IMR-90 (cell line): ENCODE measurements at regions not wholly inside any gene's neighbourhood (a gene's known extent, or its start where the extent isn't known, plus 50 kb on each side); places are given as distances from the start of the nearest gene placed in this dataset.

Source experiments
- ATAC-seq: fragments of 200-7000 bp; cut with Tn5 transposase; 2 replicates; pipeline ENCODE4 v1.9.1; 2020; ENCODE audit warnings: low read depth, mild to moderate bottlenecking, moderate library complexity
- BruUV-seq: library from RNA; stranded (reverse); fragments of 400-500 nt; replicated peaks from 2 replicates; lab custom pipeline; 2021; lab: Mats Ljungman, UMichigan
- CTCF ChIA-PET: fragments of 300-600 bp; formaldehyde crosslinking; extraction: SDS; loops from one replicate; lab custom pipeline; 2021; ENCODE audit warnings: antibody characterized with exemption; lab: Yijun Ruan, JAX
- POLR2A ChIA-PET: fragments of 300-600 bp; sonication (Branson Sonifier 250); formaldehyde crosslinking; loops from one replicate; lab custom pipeline; 2022; ENCODE audit warnings: antibody characterized with exemption; ENCODE audit not compliant: unreplicated experiment; lab: Charles Lee
- DNase-seq: peaks from one replicate; pipeline ENCODE4 v3.0.0; 2013
- H2AFZ ChIP-seq: replicated peaks from 2 replicates; pipeline ENCODE3; 2013; ENCODE audit warnings: low read length, mild to moderate bottlenecking; ENCODE audit not compliant: poor library complexity
- H2AK5ac ChIP-seq: 2 replicates; pipeline ENCODE4 v1.6.1; 2013; ENCODE audit warnings: low read depth, low read length, inconsistent platforms
- H2AK9ac ChIP-seq: replicated peaks from 2 replicates; pipeline ENCODE3; 2013; ENCODE audit warnings: mild to moderate bottlenecking, low read depth, low read length, moderate library complexity; ENCODE audit not compliant: poor library complexity
- H2BK120ac ChIP-seq: 2 replicates; pipeline ENCODE4 v1.6.1; 2013; ENCODE audit warnings: low read depth, low read length, inconsistent platforms
- H2BK15ac ChIP-seq: 3 replicates; pipeline ENCODE4 v1.6.1; 2013; ENCODE audit warnings: low read depth, low read length, inconsistent platforms
- H2BK20ac ChIP-seq: 2 replicates; pipeline ENCODE4 v1.6.1; 2013; ENCODE audit warnings: low read depth, mild to moderate bottlenecking, inconsistent platforms, low read length, moderate library complexity
- H2BK5ac ChIP-seq: 2 replicates; pipeline ENCODE4 v1.6.1; 2013; ENCODE audit warnings: mild to moderate bottlenecking, low read depth, low read length, inconsistent platforms; ENCODE audit not compliant: poor library complexity, severe bottlenecking
- H3K14ac ChIP-seq: replicated peaks from 2 replicates; pipeline ENCODE4 v1.6.1; 2013; ENCODE audit warnings: low read depth, low read length, inconsistent platforms
- H3K18ac ChIP-seq: 2 replicates; pipeline ENCODE4 v1.6.1; 2013; ENCODE audit warnings: low read depth, low read length, control low read depth
- H3K23ac ChIP-seq: 2 replicates; pipeline ENCODE4 v1.6.1; 2013; ENCODE audit warnings: low read depth, low read length, inconsistent platforms
- H3K27ac ChIP-seq: 2 replicates; pipeline ENCODE4 v1.5.1; 2013; ENCODE audit warnings: mild to moderate bottlenecking, control low read depth, low read length; ENCODE audit not compliant: insufficient read depth
- H3K27me3 ChIP-seq: 2 replicates; pipeline ENCODE4 v1.6.1; 2013; ENCODE audit warnings: low read length; ENCODE audit not compliant: control insufficient read depth, insufficient read depth
- H3K36me3 ChIP-seq: 2 replicates; pipeline ENCODE4 v1.6.1; 2013; ENCODE audit warnings: low read length, mixed read lengths; ENCODE audit not compliant: control insufficient read depth, insufficient read depth
- H3K4ac ChIP-seq: 2 replicates; pipeline ENCODE4 v1.6.1; 2013; ENCODE audit warnings: low read depth, low read length, inconsistent platforms
- H3K4me1 ChIP-seq: 2 replicates; pipeline ENCODE4 v1.6.1; 2013; ENCODE audit warnings: low read length, mixed read lengths; ENCODE audit not compliant: control insufficient read depth, insufficient read depth
- H3K4me2 ChIP-seq: 2 replicates; pipeline ENCODE4 v1.6.1; 2013; ENCODE audit warnings: low read depth, mild to moderate bottlenecking, control low read depth, low read length, moderate library complexity
- H3K4me3 ChIP-seq: 2 replicates; pipeline ENCODE4 v1.5.1; 2013; ENCODE audit warnings: low read depth, mild to moderate bottlenecking, control low read depth, low read length, moderate library complexity; ENCODE audit not compliant: insufficient read depth
- H3K56ac ChIP-seq: 2 replicates; pipeline ENCODE4 v1.6.1; 2013; ENCODE audit warnings: low read length, inconsistent platforms; ENCODE audit not compliant: insufficient read depth; ENCODE audit errors: extremely low read depth
- H3K79me1 ChIP-seq, 2 experiments: 2 replicates each; pipeline ENCODE4 v1.6.1; 2013; ENCODE audit warnings: low read length in 2 of 2, inconsistent platforms in 1 of 2, low read depth in 1 of 2
- H3K9ac ChIP-seq: 2 replicates; pipeline ENCODE4 v1.6.1; 2013; ENCODE audit warnings: low read depth, low read length, control low read depth
- H3K9me1 ChIP-seq: 2 replicates; pipeline ENCODE4 v1.6.1; 2013; ENCODE audit warnings: low read length, inconsistent platforms; ENCODE audit not compliant: insufficient read depth
- H3K9me3 ChIP-seq: 2 replicates; pipeline ENCODE4 v1.6.1; 2013; ENCODE audit warnings: low read length; ENCODE audit not compliant: control insufficient read depth, insufficient read depth
- H4K20me1 ChIP-seq: 2 replicates; pipeline ENCODE4 v1.6.1; 2013; ENCODE audit warnings: low read length, inconsistent platforms; ENCODE audit not compliant: insufficient read depth
- H4K5ac ChIP-seq: 2 replicates; pipeline ENCODE4 v1.6.1; 2013; ENCODE audit warnings: mild to moderate bottlenecking, low read depth, low read length, control low read depth
- H4K8ac ChIP-seq, 2 experiments: 2 replicates each; pipeline ENCODE4 v1.6.1; 2013; ENCODE audit warnings: low read depth in 2 of 2, low read length in 2 of 2, control low read depth in 1 of 2, inconsistent platforms in 1 of 2
- H4K91ac ChIP-seq: 2 replicates; pipeline ENCODE4 v1.6.1; 2013; ENCODE audit warnings: low read depth, low read length, inconsistent platforms; ENCODE audit not compliant: insufficient read depth
- CEBPB ChIP-seq: IDR thresholded peaks from 2 replicates; pipeline ENCODE4 v1.6.1; 2012; ENCODE audit warnings: low read depth, low read length, improper control_type of control experiment
- MAFK ChIP-seq: IDR thresholded peaks from 2 replicates; pipeline ENCODE4 v1.6.1; 2012; ENCODE audit warnings: low read depth, low read length, improper control_type of control experiment
- MXI1 ChIP-seq: IDR thresholded peaks from 2 replicates; pipeline ENCODE4 v1.6.1; 2012; ENCODE audit warnings: low read depth, mild to moderate bottlenecking, low read length, moderate library complexity, borderline replicate concordance
- WGBS, 2 experiments: methylation state at CpG; one replicate each; pipeline versions ENCODE4 v1.1.5 to v1.1.7; 2013; ENCODE audit warnings: missing lambda C conversion rate in 2 of 2; ENCODE audit not compliant: insufficient read length in 1 of 2; ENCODE audit errors: extremely low coverage in 2 of 2; 5-methylcytosine and 5-hydroxymethylcytosine counted together
- dilution Hi-C: fragments of 300-500 bp; cut with HindIII; formaldehyde crosslinking; loops from one replicate; pipeline ENCODE4 v1.14.3; 2018; ENCODE audit warnings: low sequenced_read_pairs; ENCODE audit not compliant: unreplicated experiment
- in situ Hi-C: fragments of 300-500 bp; cut with MboI; formaldehyde crosslinking; loops from 3 replicates; pipeline ENCODE4 v1.14.3; 2019; ENCODE audit warnings: low sequenced_read_pairs, inconsistent platforms, mixed read lengths
- intact Hi-C: fragments of 100-400 bp; cut with micrococcal nuclease; formaldehyde crosslinking; loops from 2 replicates; pipeline ENCODE4 v1.10.0; 2022

GRCh38 chr11:15775015-15775541, 581.3 kb downstream of the SOX6 start:
- Histone ChIP-seq H3K4me3 (no peak overlapping the region), H3K27ac (no peak overlapping the region), H3K4ac (peak overlapping the region; percentile 24), H2BK120ac (peak overlapping the region; percentile 39), H3K36me3 (no peaks in the 10 kb centered on the region), H3K9me1 (0 out of 2 replicates have a peak, but pooled peaks cover 2% of the 10 kb centered on the region), H2BK20ac (peak overlapping the region; percentile 63; the same call in 1 of the 2 replicates), H4K8ac (no peak overlapping the region), H3K4me1 (peaks cover 8% of the 10 kb centered on the region), H2BK5ac (no peak overlapping the region), H2AFZ (peak overlapping the region; percentile 67), H3K18ac (no peak overlapping the region), H4K5ac (no peak overlapping the region), H4K91ac (no peak overlapping the region), H2AK5ac (no peak overlapping the region; the same call in 1 of the 2 replicates), H3K14ac (no peak overlapping the region), H3K56ac (no peak overlapping the region), H2BK15ac (peak overlapping the region; percentile 9; the same call in 1 of the 3 replicates), H3K9me3 (no peaks in the 10 kb centered on the region), H3K79me1 (no peaks in the 10 kb centered on the region), H3K23ac (no peak overlapping the region), H3K4me2 (no peak overlapping the region), H3K27me3 (no peaks in the 10 kb centered on the region; the same call in 1 of the 2 replicates), H4K20me1 (no peaks in the 10 kb centered on the region), H3K9ac (no peak overlapping the region), H2AK9ac (no peak overlapping the region)
- dilution Hi-C loops (no loop called here), in situ Hi-C loops (no loop called here), intact Hi-C loops (no loop called here)
- POLR2A ChIA-PET, result no interaction called here
- CTCF ChIA-PET, result interaction anchor here (1.0 kb wide), 1 partner anchor 47 kb away, joined by 3 read pairs; no protein-coding TSS in a partner anchor
- no TSS peak for BruUV-seq
- DNase-seq (peak; percentile 19), ATAC-seq (peak; percentile 33)
- TF ChIP-seq MXI1 (no peak), MAFK (no peak), CEBPB (peak; percentile 56; the same call in 1 of the 2 replicates)
- WGBS, 2 experiments, result no CpG with 5 or more reads among the region's 6 CpGs
